ENCODE measurements at regions not wholly inside any gene's neighbourhood (a gene's known extent, or its start where the extent isn't known, plus 50 kb on each side); places are given as distances from the start of the nearest gene placed in this dataset.

DNA sequence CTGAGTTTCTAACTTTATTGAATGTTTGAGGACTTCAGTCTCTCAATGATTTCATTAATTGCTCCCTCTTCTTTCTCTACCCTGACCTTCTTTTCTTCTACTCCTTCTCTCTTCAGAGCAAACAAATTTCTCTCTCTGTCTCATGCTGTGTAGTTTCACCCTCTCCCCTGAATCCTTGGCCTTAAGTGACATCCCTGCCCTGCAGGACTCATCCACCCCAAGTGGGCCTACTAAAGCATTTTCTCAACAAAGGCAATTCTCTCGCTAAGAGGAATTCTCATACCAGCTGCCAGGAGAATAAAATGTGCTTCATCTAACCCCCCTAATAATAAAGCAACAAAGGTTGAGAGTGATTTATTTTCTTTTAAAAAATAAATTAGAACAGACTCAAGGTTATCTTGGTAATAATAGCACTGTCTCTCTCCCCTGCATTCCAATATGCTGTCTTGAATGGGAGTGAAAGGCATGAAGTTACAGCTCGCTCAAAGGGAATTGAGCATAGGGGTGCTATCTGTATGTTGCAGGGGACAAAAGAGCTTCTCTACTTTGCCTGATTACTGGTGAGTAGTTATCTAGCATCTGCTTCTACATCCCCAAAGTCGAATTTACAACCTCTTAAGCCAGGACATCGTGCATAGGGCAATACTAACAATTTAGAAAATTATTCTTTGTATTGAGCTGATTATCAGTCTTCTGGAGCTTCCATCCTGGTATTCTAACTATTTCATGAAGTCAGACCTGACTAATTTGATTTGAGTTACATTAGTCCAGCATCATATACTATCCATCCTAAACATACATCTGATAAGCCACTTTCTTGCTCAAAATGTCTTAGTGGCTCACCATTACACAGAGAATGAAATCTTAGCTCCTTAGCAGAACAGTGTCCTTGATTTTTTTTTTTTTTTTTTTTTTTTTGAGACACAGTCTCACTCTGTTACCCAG, 76.9 kb upstream of the DNAJC19 start:
- DNase-seq (ENCODE audit: low spot score), result no peak

DNA sequence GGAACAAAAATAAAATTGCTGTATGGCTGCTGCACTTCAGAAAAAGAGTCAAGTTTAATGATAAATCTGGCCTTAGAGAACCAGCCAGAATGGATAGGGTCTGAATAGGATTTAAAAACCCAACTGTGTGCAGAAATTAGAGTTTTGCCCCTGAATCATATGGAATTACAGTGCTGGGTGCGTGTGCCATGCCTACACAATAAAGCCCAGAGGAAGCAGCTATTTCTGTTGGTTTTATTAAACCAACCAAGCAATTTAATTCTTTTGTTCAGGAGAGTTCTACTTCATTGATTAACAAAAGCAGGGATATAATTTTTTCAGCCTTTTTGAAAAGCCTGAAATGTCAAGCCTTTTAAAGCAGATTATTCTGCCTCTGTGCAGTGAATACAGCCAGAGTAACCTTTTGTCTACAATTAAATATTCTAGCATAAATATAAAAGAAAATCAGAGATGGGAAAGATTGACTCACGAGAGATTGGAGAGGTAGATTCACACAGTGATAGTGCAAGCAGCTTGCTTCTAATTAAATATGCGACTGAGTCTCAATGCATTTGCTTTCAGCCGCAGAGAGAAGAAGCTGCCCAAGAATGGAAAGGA, 66.7 kb upstream of the DNAJC19 start:
- DNase-seq (ENCODE audit: low spot score), result no peak

- no peak for DNase-seq (ENCODE audit: low spot score)
Measured at GRCh38 chr3:181054538-181054937, 65.0 kb upstream of the DNAJC19 start.

GRCh38 chr3:181052256-181052655, 62.7 kb upstream of the DNAJC19 start:
- DNase-seq (ENCODE audit: low spot score), result no peak

GRCh38 chr3:181050738-181051137, 61.2 kb upstream of the DNAJC19 start:
- DNase-seq (ENCODE audit: low spot score), result no peak

- DNase-seq (ENCODE audit: low spot score), result no peak
Measured at GRCh38 chr3:181040030-181040429, 50.5 kb upstream of the DNAJC19 start.

All from NAMALWA (cell line).